ENCODE measurements at regions not wholly inside any gene's neighbourhood (a gene's known extent, or its start where the extent isn't known, plus 50 kb on each side); places are given as distances from the start of the nearest gene placed in this dataset.
"Not testable (repeated sequence)": the region's sequence is repeated elsewhere in the genome, so short reads cannot be mapped to it uniquely, and the experiment has no call there.

GRCh38 chr6:121887724-121888123, 452.3 kb downstream of the GJA1 start:
- 83 to 94% (median 92%) methylated on average over 4 of the region's 4 CpGs for WGBS, 5 donors
- no peaks in the 10 kb centered on the region for H3K4me1 ChIP-seq
- DNase-seq, result no peak
- no peaks in the 10 kb centered on the region for H3K27me3 ChIP-seq
- no peaks in the 10 kb centered on the region for H3K36me3 ChIP-seq
- TF ChIP-seq CTCF (IDR thresholded peaks at IDR 0.05) (no peak), POLR2A (IDR thresholded peaks at IDR 0.05) (no peak), EP300 (IDR thresholded peaks at IDR 0.05) (no peak), POLR2AphosphoS5 (IDR thresholded peaks at IDR 0.05) (no peak)
- H3K4me3 ChIP-seq, result no peak overlapping the region
- no peak overlapping the region for H3K27ac ChIP-seq
- H3K9me3 ChIP-seq, result no peaks in the 10 kb centered on the region
- intact Hi-C loops (cut with DNase I; ENCODE audit: low total_unique reads), result no loop called here

- no peaks in the 10 kb centered on the region for H3K36me3 ChIP-seq
- no peaks in the 10 kb centered on the region for H3K4me1 ChIP-seq
- H3K9me3 ChIP-seq, result no peaks in the 10 kb centered on the region
- H3K27ac ChIP-seq, result no peak overlapping the region
- no peak for DNase-seq
- no peaks in the 10 kb centered on the region for H3K27me3 ChIP-seq
- intact Hi-C loops (cut with DNase I; ENCODE audit: low total_unique reads), result no loop called here
- no peak overlapping the region for H3K4me3 ChIP-seq
- 63 to 80% (median 71%) methylated on average over 2 of the region's 2 CpGs for WGBS, 5 donors
- TF ChIP-seq POLR2A (IDR thresholded peaks at IDR 0.05) (no peak), POLR2AphosphoS5 (IDR thresholded peaks at IDR 0.05) (no peak), EP300 (IDR thresholded peaks at IDR 0.05) (no peak), CTCF (IDR thresholded peaks at IDR 0.05) (no peak)
Observed at GRCh38 chr6:121890307-121890910, 455.0 kb downstream of the GJA1 start.

- H3K27me3 ChIP-seq; intact Hi-C loops (cut with DNase I; ENCODE audit: low total_unique reads); H3K4me3 ChIP-seq; DNase-seq; H3K4me1 ChIP-seq; H3K9me3 ChIP-seq; H3K27ac ChIP-seq; H3K36me3 ChIP-seq: not testable (repeated sequence)
- 70 to 78% (median 71%) methylated on average over 5 of the region's 5 CpGs for WGBS, 5 donors
Observed at GRCh38 chr6:121895731-121896130, 460.3 kb downstream of the GJA1 start.

GRCh38 chr6:121896363-121896762, 460.9 kb downstream of the GJA1 start:
- H3K27ac ChIP-seq, result no peak overlapping the region

More at GRCh38 chr6:121896363-121896762, 460.9 kb downstream of the GJA1 start:
- Histone ChIP-seq H3K4me3 (no peak overlapping the region), H3K36me3 (no peaks in the 10 kb centered on the region), H3K27me3 (no peaks in the 10 kb centered on the region), H3K4me1 (no peaks in the 10 kb centered on the region), H3K9me3 (no peaks in the 10 kb centered on the region)
- intact Hi-C loops (cut with DNase I; ENCODE audit: low total_unique reads), result no loop called here
- no peak for DNase-seq
- TF ChIP-seq POLR2A (IDR thresholded peaks at IDR 0.05) (no peak), POLR2AphosphoS5 (IDR thresholded peaks at IDR 0.05) (no peak), CTCF (IDR thresholded peaks at IDR 0.05) (no peak), EP300 (IDR thresholded peaks at IDR 0.05) (no peak)
- 74 to 89% (median 83%) methylated on average over 1 of the region's 1 CpG for WGBS, 5 donors

Data from stomach (tissue), 8 donors.